GM12878 (cell line): ENCODE measurements at regions not wholly inside any gene's neighbourhood (a gene's known extent, or its start where the extent isn't known, plus 50 kb on each side); places are given as distances from the start of the nearest gene placed in this dataset.

Experiments used
- ATAC-seq: fragments of 200-7000 bp; cut with Tn5 transposase; 3 replicates; pipeline ENCODE4 v1.9.1; 2020; ENCODE audit warnings: mild to moderate bottlenecking, moderate library complexity
- BruUV-seq: library from RNA; stranded (reverse); fragments of 400-500 nt; replicated peaks from 2 replicates; lab custom pipeline; 2021; lab: Mats Ljungman, UMichigan
- CTCF ChIA-PET: fragments of 300-600 bp; sonication (Branson Sonifier 250); formaldehyde crosslinking; extraction: SDS; loops from one replicate; lab custom pipeline; 2021; ENCODE audit warnings: inconsistent platforms; lab: Yijun Ruan, JAX
- POLR2A ChIA-PET: fragments of 350-600 bp; formaldehyde crosslinking; extraction: SDS; loops from one replicate; lab custom pipeline; 2021; ENCODE audit warnings: inconsistent platforms; lab: Charles Lee
- RAD21 ChIA-PET: fragments of 300-600 bp; sonication (Branson Sonifier 250); formaldehyde crosslinking; loops from one replicate; lab custom pipeline; 2023; ENCODE audit warnings: antibody characterized with exemption; ENCODE audit not compliant: unreplicated experiment; lab: Charles Lee
- SMC1A ChIA-PET: fragments of 300-600 bp; sonication (Branson Sonifier 250); formaldehyde crosslinking; loops from one replicate; lab custom pipeline; 2023; ENCODE audit not compliant: unreplicated experiment, uncharacterized antibody; lab: Charles Lee
- DNase-seq: peaks from one replicate; pipeline ENCODE4 v3.0.0-alpha.2; 2011; ENCODE audit warnings: low read depth, low spot score
- FAIRE-seq: peaks from 3 replicates; lab custom pipeline; 2011; peaks lifted over from hg19 to GRCh38; lab: Jason Lieb, UNC
- H2AFZ ChIP-seq: 2 replicates; pipeline ENCODE4 v1.6.0; 2011; ENCODE audit warnings: low read depth, low read length, control low read depth; ENCODE audit not compliant: control insufficient read depth
- H3K27ac ChIP-seq: 2 replicates; pipeline ENCODE4 v1.5.1; 2011; ENCODE audit warnings: control low read depth; ENCODE audit not compliant: control insufficient read depth, insufficient read depth
- H3K27me3 ChIP-seq, 2 experiments: replicated peaks in 1 of 2; 2 replicates each; pipeline versions ENCODE4 v1.6.0 to v1.6.1; 2011; ENCODE audit warnings: low read length in 1 of 2; ENCODE audit not compliant: control insufficient read depth in 2 of 2, insufficient read depth in 2 of 2
- H3K36me3 ChIP-seq, 2 experiments: 2 replicates each; pipeline ENCODE4 v1.5.1; 2011; ENCODE audit warnings: low read length in 1 of 2; ENCODE audit not compliant: control insufficient read depth in 2 of 2, insufficient read depth in 2 of 2
- H3K4me1 ChIP-seq: 2 replicates; pipeline ENCODE4 v1.6.1; 2011; ENCODE audit warnings: mild to moderate bottlenecking, low read length, moderate library complexity, mixed read lengths; ENCODE audit not compliant: control insufficient read depth, insufficient read depth
- H3K4me2 ChIP-seq: 2 replicates; pipeline ENCODE4 v1.6.0; 2011; ENCODE audit warnings: control low read depth; ENCODE audit not compliant: control insufficient read depth, insufficient read depth
- H3K4me3 ChIP-seq: fragments of 200-600 bp; sonication (generic); 2 replicates; pipeline ENCODE4 v1.5.1; 2016
- H3K79me2 ChIP-seq: 2 replicates; pipeline ENCODE4 v1.6.0; 2011; ENCODE audit warnings: low read length; ENCODE audit not compliant: control insufficient read depth, insufficient read depth
- H3K9ac ChIP-seq: 2 replicates; pipeline ENCODE4 v1.8.0; 2011; ENCODE audit warnings: low read length, control low read depth, mixed read lengths; ENCODE audit not compliant: control insufficient read depth, insufficient read depth
- H3K9me3 ChIP-seq: replicated peaks from 3 replicates; pipeline ENCODE4 v1.5.1; 2011; ENCODE audit warnings: mild to moderate bottlenecking, low read length; ENCODE audit not compliant: control insufficient read depth, insufficient read depth
- H4K20me1 ChIP-seq: 2 replicates; pipeline ENCODE4 v1.6.0; 2011; ENCODE audit not compliant: control insufficient read depth, insufficient read depth
- BCL11A ChIP-seq: IDR thresholded peaks from 2 replicates; pipeline ENCODE4 v1.6.1; 2011; ENCODE audit warnings: low read depth, low read length
- CHD1 ChIP-seq: IDR thresholded peaks from 2 replicates; pipeline ENCODE4 v1.6.1; 2012; ENCODE audit warnings: low read depth, low read length, improper control_type of control experiment
- EGR1 ChIP-seq, 2 experiments: IDR thresholded peaks; 1 replicate in 1 of 2; 2 replicates in 1 of 2; pipeline ENCODE4 v1.6.1; 2011 to 2012; ENCODE audit warnings: low read depth in 2 of 2, low read length in 2 of 2, borderline replicate concordance in 1 of 2, mild to moderate bottlenecking in 1 of 2, moderate library complexity in 1 of 2
- ELK1 ChIP-seq: IDR thresholded peaks from 2 replicates; pipeline ENCODE4 v1.6.1; 2012; ENCODE audit warnings: low read depth, low read length, improper control_type of control experiment
- HCFC1 ChIP-seq: fragments of 150-350 bp; IDR thresholded peaks from 2 replicates; pipeline ENCODE4 v1.6.1; 2014; ENCODE audit warnings: low read length
- HDAC2 ChIP-seq: fragments of 200-600 bp; sonication (generic); IDR thresholded peaks from 2 replicates; pipeline ENCODE4 v1.6.1; 2017
- NFXL1 ChIP-seq: fragments of 450-650 bp; IDR thresholded peaks from 2 replicates; pipeline ENCODE4 v1.6.1; 2017; ENCODE audit warnings: antibody characterized with exemption, mild to moderate bottlenecking, borderline replicate concordance
- RAD51 ChIP-seq: fragments of 450-650 bp; IDR thresholded peaks from 2 replicates; pipeline ENCODE4 v1.6.1; 2016; ENCODE audit warnings: moderate library complexity, mild to moderate bottlenecking, inconsistent platforms
- RCOR1 ChIP-seq: conservative IDR thresholded peaks from 2 replicates; pipeline ENCODE4 v1.6.1; 2012; ENCODE audit warnings: low read depth, low read length, improper control_type of control experiment
- RELB ChIP-seq: fragments of 450-650 bp; IDR thresholded peaks from 2 replicates; pipeline ENCODE4 v1.6.1; 2017; ENCODE audit warnings: low read depth, mild to moderate bottlenecking, moderate library complexity
- SIX5 ChIP-seq: IDR thresholded peaks from 2 replicates; pipeline ENCODE4 v1.6.1; 2011; ENCODE audit warnings: mild to moderate bottlenecking, low read depth, low read length, moderate library complexity; ENCODE audit not compliant: severe bottlenecking
- SPI1 ChIP-seq: IDR thresholded peaks from 2 replicates; pipeline ENCODE4 v1.6.1; 2011; ENCODE audit warnings: low read depth, mild to moderate bottlenecking, low read length, moderate library complexity, borderline replicate concordance; ENCODE audit not compliant: insufficient read depth
- TCF3 ChIP-seq: IDR thresholded peaks from 2 replicates; pipeline ENCODE4 v1.6.1; 2012; ENCODE audit warnings: low read depth, mild to moderate bottlenecking, low read length, borderline replicate concordance; ENCODE audit not compliant: insufficient read depth
- WGBS: methylation state at CpG from one replicate; pipeline ENCODE4 v1.1.6; 2016; ENCODE audit warnings: low lambda C conversion rate; ENCODE audit not compliant: insufficient replicate concordance, insufficient coverage; ENCODE audit errors: missing lambda C conversion rate; 5-methylcytosine and 5-hydroxymethylcytosine counted together
- in situ Hi-C: fragments of 300-500 bp; cut with MboI; formaldehyde crosslinking; loops from 9 replicates; pipeline ENCODE4 v1.14.3; 2018; ENCODE audit warnings: mixed read lengths
- intact Hi-C: fragments of 100-400 bp; cut with micrococcal nuclease; formaldehyde crosslinking; loops from one replicate; pipeline ENCODE4 v1.14.2; 2022; ENCODE audit not compliant: unreplicated experiment

- Histone ChIP-seq H3K36me3 (no peaks in the 10 kb centered on the region), H3K9ac (no peak overlapping the region), H3K4me2 (no peak overlapping the region), H3K27me3 (no peaks in the 10 kb centered on the region), H2AFZ (no peak overlapping the region), H3K9me3 (no peaks in the 10 kb centered on the region), H3K4me3 (no peak overlapping the region), H3K4me1 (no peaks in the 10 kb centered on the region), H3K79me2 (no peaks in the 10 kb centered on the region), H4K20me1 (no peaks in the 10 kb centered on the region), H3K27ac (no peak overlapping the region)
- in situ Hi-C loops = loop anchor here (25.0 kb wide), 1 partner anchor 1563 kb away; no protein-coding TSS in a partner anchor
- FAIRE-seq (no peak), ATAC-seq (no peak), DNase-seq (no peak)
- intact Hi-C loops = no loop called here
- TF ChIP-seq BCL11A (no peak), NFXL1 (no peak), RAD51 (no peak), HDAC2 (no peak), HCFC1 (no peak), TCF3 (no peak), RCOR1 (no peak), RELB (no peak), ELK1 (no peak), CHD1 (no peak), SIX5 (no peak), EGR1 (IDR thresholded peaks at IDR 0.05; ENCODE audit: borderline replicate concordance in 1 of 2, low read depth in 2 of 2, low read length in 2 of 2) (no peak), SPI1 (no peak)
- ChIA-PET POLR2A (no interaction called here), SMC1A (interaction anchor here (1.1 kb wide), 1 partner anchor 11 kb away, joined by 4 read pairs; no protein-coding TSS in a partner anchor), CTCF (no interaction called here), RAD21 (no interaction called here)
- 71% methylated on average over 2 of the region's 2 CpGs for WGBS
- no TSS peak for BruUV-seq
Observed at GRCh38 chr13:104750377-104750776, 1684.2 kb upstream of the SLC10A2 start.
